Iris pigment epithelial cell (primary cell): ENCODE measurements at regions not wholly inside any gene's neighbourhood (a gene's known extent, or its start where the extent isn't known, plus 50 kb on each side); places are given as distances from the start of the nearest gene placed in this dataset.
"Not testable (repeated sequence)": the region's sequence is repeated elsewhere in the genome, so short reads cannot be mapped to it uniquely, and the experiment has no call there.

Experiments
- DNase-seq: peaks from one replicate; pipeline ENCODE4 v3.0.0-alpha.2; 2011; ENCODE audit warnings: low read depth

GRCh38 chr2:167681234-167682015, 566.0 kb downstream of the STK39 start:
- no peak for DNase-seq

- DNase-seq: no peak
Measured at GRCh38 chr2:167678158-167678557, 569.2 kb downstream of the STK39 start.

GRCh38 chr2:167675906-167676305, 571.5 kb downstream of the STK39 start:
- no peak for DNase-seq

GRCh38 chr2:167670588-167670987, 576.8 kb downstream of the STK39 start:
- no peak for DNase-seq

- no peak for DNase-seq
Measured at GRCh38 chr2:167653131-167653530, 594.3 kb downstream of the STK39 start.

- DNase-seq: peak; percentile 21
Measured at GRCh38 chr2:167652401-167652800, 595.0 kb downstream of the STK39 start.

GRCh38 chr2:167651406-167652151, 595.8 kb downstream of the STK39 start:
- no peak for DNase-seq

- no peak for DNase-seq
Measured at GRCh38 chr2:167646557-167646956, 600.8 kb downstream of the STK39 start.

GRCh38 chr2:167640096-167640495, 607.3 kb downstream of the STK39 start:
- no peak for DNase-seq

- no peak for DNase-seq
Measured at GRCh38 chr2:167637741-167638140, 609.7 kb downstream of the STK39 start.

- DNase-seq: not testable (repeated sequence)
Measured at GRCh38 chr2:167632271-167632670, 615.1 kb downstream of the STK39 start.

GRCh38 chr2:167626961-167627360, 620.4 kb downstream of the STK39 start:
- no peak for DNase-seq

GRCh38 chr2:167626301-167626700, 621.1 kb downstream of the STK39 start:
- no peak for DNase-seq

- DNase-seq: no peak
Measured at GRCh38 chr2:167616997-167617396, 630.4 kb downstream of the STK39 start.

GRCh38 chr2:167613471-167613870, 633.9 kb downstream of the STK39 start:
- no peak for DNase-seq

GRCh38 chr2:167608487-167608886, 638.9 kb downstream of the STK39 start:
- no peak for DNase-seq

- DNase-seq: no peak
Measured at GRCh38 chr2:167607731-167608130, 639.7 kb downstream of the STK39 start.

GRCh38 chr2:167607211-167607610, 640.2 kb downstream of the STK39 start:
- peak; percentile 10 for DNase-seq

- no peak for DNase-seq
Measured at GRCh38 chr2:167602122-167602521, 645.3 kb downstream of the STK39 start.

- no peak for DNase-seq
Measured at GRCh38 chr2:167599219-167599618, 648.2 kb downstream of the STK39 start.

- no peak for DNase-seq
Measured at GRCh38 chr2:167595839-167596471, 651.4 kb downstream of the STK39 start.

- DNase-seq: no peak
Measured at GRCh38 chr2:167595021-167595420, 652.4 kb downstream of the STK39 start.

- no peak for DNase-seq
Measured at GRCh38 chr2:167592441-167592840, 655.0 kb downstream of the STK39 start.
